ENCODE measurements at regions not wholly inside any gene's neighbourhood (a gene's known extent, or its start where the extent isn't known, plus 50 kb on each side); places are given as distances from the start of the nearest gene placed in this dataset.

GRCh38 chr5:56581426-56581825, 233.9 kb upstream of the MAP3K1 start:
- TF ChIP-seq SMC3 (conservative IDR thresholded peaks at IDR 0.05; ENCODE audit: poor library complexity), result no peak
- TF ChIP-seq, protein P1, sequence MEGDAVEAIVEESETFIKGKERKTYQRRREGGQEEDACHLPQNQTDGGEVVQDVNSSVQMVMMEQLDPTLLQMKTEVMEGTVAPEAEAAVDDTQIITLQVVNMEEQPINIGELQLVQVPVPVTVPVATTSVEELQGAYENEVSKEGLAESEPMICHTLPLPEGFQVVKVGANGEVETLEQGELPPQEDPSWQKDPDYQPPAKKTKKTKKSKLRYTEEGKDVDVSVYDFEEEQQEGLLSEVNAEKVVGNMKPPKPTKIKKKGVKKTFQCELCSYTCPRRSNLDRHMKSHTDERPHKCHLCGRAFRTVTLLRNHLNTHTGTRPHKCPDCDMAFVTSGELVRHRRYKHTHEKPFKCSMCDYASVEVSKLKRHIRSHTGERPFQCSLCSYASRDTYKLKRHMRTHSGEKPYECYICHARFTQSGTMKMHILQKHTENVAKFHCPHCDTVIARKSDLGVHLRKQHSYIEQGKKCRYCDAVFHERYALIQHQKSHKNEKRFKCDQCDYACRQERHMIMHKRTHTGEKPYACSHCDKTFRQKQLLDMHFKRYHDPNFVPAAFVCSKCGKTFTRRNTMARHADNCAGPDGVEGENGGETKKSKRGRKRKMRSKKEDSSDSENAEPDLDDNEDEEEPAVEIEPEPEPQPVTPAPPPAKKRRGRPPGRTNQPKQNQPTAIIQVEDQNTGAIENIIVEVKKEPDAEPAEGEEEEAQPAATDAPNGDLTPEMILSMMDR (IDR thresholded peaks at IDR 0.05; ENCODE audit: poor library complexity, severe bottlenecking), result no peak
- TF ChIP-seq EZH2 (IDR thresholded peaks at IDR 0.05; ENCODE audit: borderline replicate concordance, insufficient read depth, low read length, poor library complexity, severe bottlenecking), result no peak
- no peak for TF ChIP-seq POLR2AphosphoS5 (IDR thresholded peaks at IDR 0.05)
- no peak for TF ChIP-seq RAD21 (conservative IDR thresholded peaks at IDR 0.05)
- TF ChIP-seq EP300 (conservative IDR thresholded peaks at IDR 0.05; ENCODE audit: poor library complexity, severe bottlenecking), result no peak
- TF ChIP-seq MXI1 (conservative IDR thresholded peaks at IDR 0.05; ENCODE audit: poor library complexity, severe bottlenecking), result no peak
- no peak for TF ChIP-seq TAF1 (IDR thresholded peaks at IDR 0.05; ENCODE audit: low read depth)
- no peak for TF ChIP-seq REST (IDR thresholded peaks at IDR 0.05; ENCODE audit: borderline replicate concordance)
